Central memory CD8-positive, alpha-beta T cell (primary cell): ENCODE measurements at regions not wholly inside any gene's neighbourhood (a gene's known extent, or its start where the extent isn't known, plus 50 kb on each side); places are given as distances from the start of the nearest gene placed in this dataset.
"Not testable (repeated sequence)": the region's sequence is repeated elsewhere in the genome, so short reads cannot be mapped to it uniquely, and the experiment has no call there.

ENCODE experiments used
- ATAC-seq: fragments of 150-1000 bp; cut with Tn5 transposase; replicated peaks from 2 replicates; pipeline ENCODE4 v1.10.0; 2022; ENCODE audit warnings: mild to moderate bottlenecking, moderate FRiP score, moderate number of reproducible peaks; ENCODE audit not compliant: poor library complexity, severe bottlenecking; ENCODE audit errors: extremely low read depth
- DNase-seq, 2 donors: peaks; one replicate each; pipeline ENCODE4 v3.0.0; 2021; ENCODE audit warnings: low spot score in 2 of 2
- H3K27ac Mint-ChIP-seq: one replicate; pipeline ENCODE4 v1.8.0; 2022; ENCODE audit warnings: low read depth, mild to moderate bottlenecking, moderate library complexity, mixed read lengths
- H3K27me3 Mint-ChIP-seq: one replicate; pipeline ENCODE4 v1.8.0; 2022; ENCODE audit warnings: mixed read lengths
- H3K36me3 Mint-ChIP-seq: one replicate; pipeline ENCODE4 v1.8.0; 2022; ENCODE audit warnings: mild to moderate bottlenecking, moderate library complexity, mixed read lengths; ENCODE audit not compliant: insufficient read depth
- H3K4me1 Mint-ChIP-seq: one replicate; pipeline ENCODE4 v1.8.0; 2022; ENCODE audit warnings: mixed read lengths
- H3K4me3 Mint-ChIP-seq: one replicate; pipeline ENCODE4 v1.8.0; 2022; ENCODE audit warnings: mild to moderate bottlenecking, moderate library complexity, mixed read lengths
- H3K9me3 Mint-ChIP-seq: one replicate; pipeline ENCODE4 v1.8.0; 2022; ENCODE audit warnings: mixed read lengths

- ATAC-seq = no peak
- Mint-ChIP-seq H3K9me3 (peaks cover under 1% of the 10 kb centered on the region), H3K27ac (no peak overlapping the region), H3K4me1 (no peaks in the 10 kb centered on the region), H3K4me3 (no peak overlapping the region), H3K27me3 (no peaks in the 10 kb centered on the region), H3K36me3 (no peaks in the 10 kb centered on the region)
- DNase-seq = no peak
Measured at GRCh38 chrX:155755706-155756337, 125.3 kb upstream of the VAMP7 start.

GRCh38 chrX:155751131-155751530 is 130.0 kb upstream of the VAMP7 start:
- no peak overlapping the region for H3K27ac Mint-ChIP-seq
- H3K4me3 Mint-ChIP-seq = no peak overlapping the region
- no peaks in the 10 kb centered on the region for H3K4me1 Mint-ChIP-seq
- H3K9me3 Mint-ChIP-seq = peaks cover 18% of the 10 kb centered on the region
- no peak for DNase-seq
- H3K36me3 Mint-ChIP-seq = no peaks in the 10 kb centered on the region
- no peaks in the 10 kb centered on the region for H3K27me3 Mint-ChIP-seq
- no peak for ATAC-seq

GRCh38 chrX:155747520-155747919 is 133.6 kb upstream of the VAMP7 start:
- Mint-ChIP-seq H3K4me1 (no peaks in the 10 kb centered on the region), H3K4me3 (no peak overlapping the region), H3K36me3 (no peaks in the 10 kb centered on the region), H3K27me3 (no peaks in the 10 kb centered on the region), H3K27ac (no peak overlapping the region), H3K9me3 (peaks cover 18% of the 10 kb centered on the region)
- no peak for DNase-seq
- ATAC-seq = no peak

DNA sequence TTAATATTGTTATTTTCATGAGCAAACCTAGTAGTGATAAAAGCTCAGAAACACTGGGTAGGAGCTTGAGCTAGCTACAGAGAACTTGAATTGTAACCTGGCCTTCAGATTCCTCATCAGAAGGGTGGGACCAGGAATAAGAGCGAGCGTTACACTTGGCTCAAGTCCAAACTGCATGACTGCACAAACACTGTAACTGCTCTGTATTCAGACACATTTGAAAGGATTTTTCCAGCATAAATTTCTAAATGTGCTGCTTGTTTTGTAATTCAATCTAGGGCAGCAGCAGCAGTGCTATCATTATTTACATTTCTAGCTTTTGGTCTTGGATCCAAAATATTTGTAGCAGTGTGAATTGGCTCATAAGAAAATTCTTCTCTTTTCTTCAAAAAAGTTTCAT is 133.0 kb upstream of the TMLHE start:
- H3K4me3 Mint-ChIP-seq = no peak overlapping the region
- no peak for ATAC-seq
- DNase-seq = no peak
- no peaks in the 10 kb centered on the region for H3K36me3 Mint-ChIP-seq
- H3K27ac Mint-ChIP-seq = no peak overlapping the region
- H3K4me1 Mint-ChIP-seq = no peaks in the 10 kb centered on the region
- H3K9me3 Mint-ChIP-seq = peaks cover 25% of the 10 kb centered on the region
- no peaks in the 10 kb centered on the region for H3K27me3 Mint-ChIP-seq

GRCh38 chrX:155744534-155744933 is 131.8 kb upstream of the TMLHE start:
- no peaks in the 10 kb centered on the region for H3K4me1 Mint-ChIP-seq
- no peak for ATAC-seq
- no peaks in the 10 kb centered on the region for H3K27me3 Mint-ChIP-seq
- no peak overlapping the region for H3K4me3 Mint-ChIP-seq
- DNase-seq = no peak
- H3K36me3 Mint-ChIP-seq = no peaks in the 10 kb centered on the region
- no peak overlapping the region for H3K27ac Mint-ChIP-seq
- H3K9me3 Mint-ChIP-seq = peaks cover 15% of the 10 kb centered on the region

- not testable (repeated sequence) for H3K4me3 Mint-ChIP-seq, H3K27me3 Mint-ChIP-seq, H3K27ac Mint-ChIP-seq, H3K4me1 Mint-ChIP-seq, DNase-seq, H3K36me3 Mint-ChIP-seq, ATAC-seq
- peaks cover 17% of the 10 kb centered on the region for H3K9me3 Mint-ChIP-seq
Measured at GRCh38 chrX:155728335-155728734, 115.6 kb upstream of the TMLHE start.

DNA sequence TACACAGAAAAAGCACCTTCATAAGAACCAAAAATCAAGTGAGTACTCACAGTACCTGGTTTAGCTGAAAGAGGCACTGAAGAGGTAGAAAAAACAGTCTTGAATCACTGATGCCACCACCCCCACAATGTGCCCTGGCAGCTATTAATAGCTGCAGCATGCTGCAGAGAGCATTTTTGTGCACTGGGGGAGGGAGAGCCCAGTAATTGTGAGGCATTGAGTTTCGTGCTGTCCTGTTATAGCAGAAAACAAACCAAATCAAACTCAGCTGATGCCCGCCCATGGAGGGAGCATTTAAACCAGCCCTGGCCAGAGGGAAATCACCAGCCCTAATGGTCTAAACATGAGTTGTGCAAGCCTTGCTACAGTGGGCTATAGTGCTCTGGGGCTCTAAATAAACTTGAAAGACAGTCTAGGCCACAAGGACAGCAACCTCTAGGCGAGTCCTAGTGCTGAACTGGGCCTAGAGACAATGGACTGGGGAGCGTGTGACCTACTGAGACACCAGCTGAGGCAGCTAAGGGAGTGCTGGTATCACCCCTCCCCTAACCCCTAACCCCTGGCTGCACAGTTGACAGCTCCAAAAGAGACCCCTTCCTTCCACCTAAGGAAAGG is 106.3 kb upstream of the TMLHE start:
- no peaks in the 10 kb centered on the region for H3K27me3 Mint-ChIP-seq
- H3K9me3 Mint-ChIP-seq = peaks cover 15% of the 10 kb centered on the region
- ATAC-seq = no peak
- H3K36me3 Mint-ChIP-seq = no peaks in the 10 kb centered on the region
- no peaks in the 10 kb centered on the region for H3K4me1 Mint-ChIP-seq
- DNase-seq = no peak
- H3K4me3 Mint-ChIP-seq = no peak overlapping the region
- no peak overlapping the region for H3K27ac Mint-ChIP-seq

DNA sequence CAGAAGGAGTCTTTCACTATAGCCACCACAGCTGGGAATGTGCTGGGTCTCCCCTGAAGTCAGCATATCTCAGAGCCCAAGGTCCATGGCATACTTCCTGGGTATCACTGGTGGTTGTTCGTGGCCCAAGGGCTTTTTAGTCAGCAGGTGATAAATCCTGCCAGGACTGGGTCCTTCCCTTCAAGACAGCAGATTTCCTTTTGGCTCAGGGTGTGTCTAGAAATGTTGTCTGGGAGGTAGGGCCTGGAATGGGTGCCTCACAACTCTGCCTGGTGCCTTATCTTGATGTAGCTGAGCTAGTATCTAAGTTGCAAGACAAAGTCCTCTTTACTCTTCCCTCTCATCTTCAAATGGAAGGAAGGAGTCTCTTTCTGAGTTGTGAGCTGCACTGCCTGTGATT is 102.4 kb upstream of the TMLHE start:
- Mint-ChIP-seq H3K9me3 (peaks cover 36% of the 10 kb centered on the region), H3K4me1 (no peaks in the 10 kb centered on the region), H3K27me3 (no peaks in the 10 kb centered on the region), H3K36me3 (no peaks in the 10 kb centered on the region), H3K27ac (no peak overlapping the region), H3K4me3 (no peak overlapping the region)
- ATAC-seq (no peak), DNase-seq (no peak)

DNA sequence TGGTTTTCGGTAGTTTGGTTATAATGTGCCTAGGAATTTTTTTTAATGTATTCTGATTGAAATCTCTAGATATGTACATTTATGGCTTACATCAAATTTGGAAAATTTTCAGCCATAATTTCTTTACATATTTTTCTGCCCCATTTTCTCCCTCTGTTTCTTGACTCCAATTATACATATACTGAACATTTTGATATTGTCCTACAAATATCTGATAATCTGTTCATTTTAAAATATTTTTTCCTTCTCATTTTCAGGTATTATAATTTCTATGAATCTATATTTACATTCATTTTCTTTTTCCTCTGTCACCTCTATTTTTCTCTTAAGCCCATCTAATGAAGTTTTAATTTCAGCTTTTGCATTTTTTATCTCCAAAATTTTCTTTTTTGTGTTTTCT is 82.7 kb upstream of the TMLHE start:
- Mint-ChIP-seq H3K36me3 (no peaks in the 10 kb centered on the region), H3K27me3 (no peaks in the 10 kb centered on the region), H3K27ac (no peak overlapping the region), H3K4me1 (no peaks in the 10 kb centered on the region), H3K9me3 (no peaks in the 10 kb centered on the region), H3K4me3 (no peak overlapping the region)
- ATAC-seq (no peak), DNase-seq (no peak)

GRCh38 chrX:155694649-155695048 is 81.9 kb upstream of the TMLHE start:
- Mint-ChIP-seq H3K27me3 (no peaks in the 10 kb centered on the region), H3K4me3 (no peak overlapping the region), H3K27ac (no peak overlapping the region), H3K36me3 (no peaks in the 10 kb centered on the region), H3K9me3 (no peaks in the 10 kb centered on the region), H3K4me1 (no peaks in the 10 kb centered on the region)
- ATAC-seq = no peak
- DNase-seq = no peak

- DNase-seq = no peak
- H3K4me3 Mint-ChIP-seq = no peak overlapping the region
- H3K4me1 Mint-ChIP-seq = peaks cover 6% of the 10 kb centered on the region
- H3K27ac Mint-ChIP-seq = no peak overlapping the region
- no peaks in the 10 kb centered on the region for H3K27me3 Mint-ChIP-seq
- H3K36me3 Mint-ChIP-seq = no peaks in the 10 kb centered on the region
- no peaks in the 10 kb centered on the region for H3K9me3 Mint-ChIP-seq
- ATAC-seq = no peak
Measured at GRCh38 chrX:155682834-155683233, 70.1 kb upstream of the TMLHE start.

DNA sequence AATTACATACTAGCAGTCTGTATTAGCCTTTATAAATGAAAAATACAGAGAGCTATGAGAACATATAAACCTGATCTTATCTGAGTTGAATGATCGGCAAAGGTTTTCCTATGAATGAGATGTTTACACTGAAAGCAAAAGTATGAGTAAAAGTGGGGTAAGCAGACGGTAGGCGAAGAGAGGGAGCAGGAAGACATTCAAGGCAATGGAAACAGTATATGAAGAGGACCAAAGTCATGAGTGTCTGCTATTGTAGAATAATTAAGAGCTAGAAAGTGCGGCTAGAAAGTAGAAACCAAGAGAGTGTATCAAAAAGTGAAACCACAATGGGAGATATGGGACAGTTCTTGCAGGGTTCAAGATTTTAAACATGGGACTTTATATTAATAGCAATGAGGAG is 67.0 kb upstream of the TMLHE start:
- peaks cover 6% of the 10 kb centered on the region for H3K4me1 Mint-ChIP-seq
- no peaks in the 10 kb centered on the region for H3K9me3 Mint-ChIP-seq
- DNase-seq = no peak

DNA sequence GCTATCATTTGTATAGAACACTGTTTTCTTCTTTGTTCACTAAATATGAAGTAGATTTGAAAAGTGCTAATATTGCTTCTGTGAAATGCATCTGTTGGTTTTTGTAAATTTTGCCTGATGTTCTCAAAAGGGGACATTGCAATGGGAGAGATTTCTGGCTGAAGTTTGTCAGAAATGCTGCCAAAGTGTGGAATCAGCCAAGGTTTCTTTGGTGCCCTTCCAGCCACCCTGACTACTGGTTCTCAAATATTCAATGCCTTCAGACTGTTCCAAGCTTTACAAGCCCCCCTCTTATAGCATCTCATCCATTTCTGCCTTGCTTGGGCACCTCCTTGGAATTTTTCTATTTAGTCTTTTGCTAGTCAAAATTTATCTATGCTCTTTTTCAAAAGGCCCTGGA is 60.6 kb upstream of the TMLHE start:
- DNase-seq (no peak), ATAC-seq (no peak)
- Mint-ChIP-seq H3K27ac (no peak overlapping the region), H3K9me3 (no peaks in the 10 kb centered on the region), H3K4me1 (no peaks in the 10 kb centered on the region), H3K36me3 (no peaks in the 10 kb centered on the region), H3K4me3 (no peak overlapping the region), H3K27me3 (no peaks in the 10 kb centered on the region)

More for the DNA sequence above, 67.0 kb upstream of the TMLHE start:
- no peak for ATAC-seq
- Mint-ChIP-seq H3K4me3 (no peak overlapping the region), H3K27ac (no peak overlapping the region), H3K36me3 (no peaks in the 10 kb centered on the region), H3K27me3 (no peaks in the 10 kb centered on the region)
